ENCODE measurements at regions not wholly inside any gene's neighbourhood (a gene's known extent, or its start where the extent isn't known, plus 50 kb on each side); places are given as distances from the start of the nearest gene placed in this dataset.

- TF ChIP-seq, protein P1, sequence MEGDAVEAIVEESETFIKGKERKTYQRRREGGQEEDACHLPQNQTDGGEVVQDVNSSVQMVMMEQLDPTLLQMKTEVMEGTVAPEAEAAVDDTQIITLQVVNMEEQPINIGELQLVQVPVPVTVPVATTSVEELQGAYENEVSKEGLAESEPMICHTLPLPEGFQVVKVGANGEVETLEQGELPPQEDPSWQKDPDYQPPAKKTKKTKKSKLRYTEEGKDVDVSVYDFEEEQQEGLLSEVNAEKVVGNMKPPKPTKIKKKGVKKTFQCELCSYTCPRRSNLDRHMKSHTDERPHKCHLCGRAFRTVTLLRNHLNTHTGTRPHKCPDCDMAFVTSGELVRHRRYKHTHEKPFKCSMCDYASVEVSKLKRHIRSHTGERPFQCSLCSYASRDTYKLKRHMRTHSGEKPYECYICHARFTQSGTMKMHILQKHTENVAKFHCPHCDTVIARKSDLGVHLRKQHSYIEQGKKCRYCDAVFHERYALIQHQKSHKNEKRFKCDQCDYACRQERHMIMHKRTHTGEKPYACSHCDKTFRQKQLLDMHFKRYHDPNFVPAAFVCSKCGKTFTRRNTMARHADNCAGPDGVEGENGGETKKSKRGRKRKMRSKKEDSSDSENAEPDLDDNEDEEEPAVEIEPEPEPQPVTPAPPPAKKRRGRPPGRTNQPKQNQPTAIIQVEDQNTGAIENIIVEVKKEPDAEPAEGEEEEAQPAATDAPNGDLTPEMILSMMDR (tag by site-specific recombination; IDR thresholded peaks at IDR 0.05) = no peak
- no peak for TF ChIP-seq ZNF747 (tag by site-specific recombination; IDR thresholded peaks at IDR 0.05)
- no peak for TF ChIP-seq ZNF221 (tag by site-specific recombination; IDR thresholded peaks at IDR 0.05; ENCODE audit: borderline replicate concordance)
- TF ChIP-seq ZNF76 (tag by site-specific recombination; IDR thresholded peaks at IDR 0.05; ENCODE audit: borderline replicate concordance, low read depth) = no peak
Measured at GRCh38 chr11:105282658-105283057, 143.1 kb upstream of the CARD18 start.
